GM18508 (cell line): ENCODE measurements at regions not wholly inside any gene's neighbourhood (a gene's known extent, or its start where the extent isn't known, plus 50 kb on each side); places are given as distances from the start of the nearest gene placed in this dataset.

Experiments used
- ATAC-seq: cut with Tn5 transposase; IDR thresholded peaks from one replicate; pipeline ENCODE4 v1.9.1; 2021; ENCODE audit warnings: moderate number of reproducible peaks; ENCODE audit not compliant: insufficient read depth, unreplicated experiment

- no peak for ATAC-seq
Measured at GRCh38 chr16:73549984-73550631, 502.2 kb upstream of the ZFHX3 start.

- no peak for ATAC-seq
Measured at GRCh38 chr16:73547552-73548403, 499.9 kb upstream of the ZFHX3 start.

GRCh38 chr16:73546341-73546845 lies 498.5 kb upstream of the ZFHX3 start:
- ATAC-seq: no peak

- no peak for ATAC-seq
Measured at GRCh38 chr16:73545755-73546154, 497.8 kb upstream of the ZFHX3 start.

- no peak for ATAC-seq
Measured at GRCh38 chr16:73545290-73545689, 497.4 kb upstream of the ZFHX3 start.

- ATAC-seq: no peak
Measured at GRCh38 chr16:73544826-73545225, 496.9 kb upstream of the ZFHX3 start.

GRCh38 chr16:73543970-73544599 lies 496.2 kb upstream of the ZFHX3 start:
- ATAC-seq: no peak

DNA sequence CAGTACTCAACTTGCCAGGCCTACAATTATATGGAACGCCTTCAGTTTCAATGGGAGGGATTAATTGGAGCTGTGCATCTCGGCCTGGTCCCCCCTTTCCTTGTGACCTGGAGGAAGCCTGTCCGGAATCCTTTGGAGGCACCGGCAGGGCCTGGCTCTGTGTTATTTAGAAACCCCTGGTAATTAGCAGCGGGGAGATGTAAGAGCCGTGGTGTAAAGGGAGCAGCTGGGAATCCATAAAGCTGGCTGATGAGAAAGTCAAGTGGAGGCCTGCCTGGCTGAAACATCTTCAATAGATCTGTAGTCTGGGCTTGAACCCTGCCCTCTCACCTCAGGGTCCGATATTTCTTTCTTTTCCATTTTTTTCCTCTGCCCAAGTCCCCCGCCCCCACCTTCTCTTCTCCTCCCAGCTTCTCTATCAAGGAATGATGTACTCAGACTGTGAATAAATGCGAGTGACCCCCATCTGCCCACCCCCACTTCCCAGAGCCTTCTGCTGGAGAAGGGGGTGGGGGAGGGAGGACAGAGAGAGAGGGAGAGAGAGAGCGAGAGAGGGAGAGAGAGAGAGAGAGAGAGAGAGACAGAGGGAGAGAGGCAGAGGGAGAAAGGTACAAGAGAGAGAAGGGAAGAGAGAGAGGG lies 495.5 kb upstream of the ZFHX3 start:
- ATAC-seq: no peak

- no peak for ATAC-seq
Measured at GRCh38 chr16:73542885-73543284, 495.0 kb upstream of the ZFHX3 start.

DNA sequence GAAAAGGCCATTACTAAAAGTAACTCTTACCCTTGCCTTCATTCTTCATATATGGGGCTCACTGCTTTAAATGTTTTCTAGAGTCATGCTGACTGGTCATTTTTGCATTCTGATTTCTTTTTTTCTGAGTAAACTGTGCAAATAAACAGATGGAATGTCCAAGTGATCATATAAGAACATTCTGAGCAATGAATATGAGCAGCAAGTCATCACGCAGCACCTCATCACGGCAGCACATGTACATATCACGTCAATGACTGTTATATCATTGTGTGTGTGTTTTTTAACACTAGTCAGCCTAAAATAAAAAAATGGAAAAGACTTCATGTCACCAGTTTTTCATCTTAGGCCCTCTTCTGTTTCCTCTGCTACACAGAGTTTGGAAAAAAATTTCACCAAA lies 490.0 kb upstream of the ZFHX3 start:
- ATAC-seq: no peak

DNA sequence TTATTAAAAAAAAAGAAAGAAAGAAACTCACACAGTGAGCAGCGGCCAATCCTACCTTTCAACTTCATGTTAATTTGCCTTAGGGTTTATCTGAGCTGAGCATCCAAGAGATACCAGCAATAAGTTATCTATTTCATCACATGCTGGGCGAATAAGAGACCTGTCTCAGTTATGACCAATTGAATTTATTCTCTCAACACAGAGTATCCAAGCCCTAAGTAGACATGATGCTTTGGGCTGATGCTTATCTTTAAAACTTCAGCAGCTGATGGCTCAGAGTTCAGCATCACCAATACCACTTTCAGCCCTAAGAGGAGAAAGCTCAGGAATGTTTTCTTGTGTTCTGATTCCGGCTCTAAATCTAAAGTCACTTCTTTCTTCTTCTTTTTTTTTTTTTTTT lies 489.0 kb upstream of the ZFHX3 start:
- ATAC-seq: no peak

GRCh38 chr16:73531021-73531420 lies 483.1 kb upstream of the ZFHX3 start:
- no peak for ATAC-seq

DNA sequence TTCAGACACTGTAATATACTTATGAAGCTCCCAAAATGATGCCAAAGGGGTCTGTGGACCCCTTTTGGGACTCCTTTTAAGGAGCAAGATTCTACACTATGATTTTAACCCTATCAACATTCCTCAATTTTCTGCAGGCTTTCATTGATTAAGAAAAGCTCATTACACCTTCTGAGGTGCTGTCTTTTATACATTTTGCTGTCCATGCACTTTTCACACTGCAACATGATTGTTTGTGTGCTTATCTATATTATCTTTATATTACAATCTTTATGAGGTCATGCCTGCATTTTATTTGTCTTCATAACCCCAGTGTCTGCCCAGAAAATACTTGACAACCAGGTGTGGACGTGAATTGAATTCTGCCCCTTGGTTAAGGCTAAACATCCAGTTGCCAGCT lies 482.6 kb upstream of the ZFHX3 start:
- no peak for ATAC-seq

DNA sequence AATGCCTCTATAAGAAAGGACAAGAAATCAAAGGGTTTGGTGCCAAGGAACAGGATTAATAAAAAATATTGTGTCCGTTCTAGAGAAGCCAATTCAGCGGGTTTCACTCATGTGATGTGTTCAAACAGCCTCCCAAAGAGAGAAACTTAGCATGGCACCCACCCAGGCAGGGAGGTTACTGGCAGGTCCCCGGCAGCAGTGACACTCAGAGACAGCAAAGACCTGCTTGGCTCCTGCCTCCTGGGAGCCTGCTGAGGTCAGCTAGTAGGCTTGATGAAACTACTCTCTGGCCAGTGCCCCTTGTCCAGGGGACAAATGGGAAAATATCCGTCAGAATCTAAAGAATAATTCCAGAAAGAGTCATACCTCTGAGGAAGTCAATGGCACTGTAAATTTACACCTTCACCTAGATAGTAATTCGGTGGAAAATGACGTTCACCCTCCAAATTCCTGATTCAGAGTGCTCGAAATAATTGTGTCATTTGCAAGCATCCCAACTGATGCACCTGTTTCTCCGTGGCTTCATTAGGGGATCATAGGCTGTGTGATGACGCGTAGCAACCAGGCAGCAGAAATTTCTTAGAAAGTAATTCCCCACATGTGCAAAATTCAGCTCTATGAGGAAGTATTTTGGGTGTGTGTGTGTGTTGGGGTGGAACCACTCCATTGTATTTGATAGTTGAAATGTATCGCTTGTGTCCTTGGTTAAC lies 481.5 kb upstream of the ZFHX3 start:
- no peak for ATAC-seq

GRCh38 chr16:73527187-73527586 lies 479.3 kb upstream of the ZFHX3 start:
- ATAC-seq: no peak

DNA sequence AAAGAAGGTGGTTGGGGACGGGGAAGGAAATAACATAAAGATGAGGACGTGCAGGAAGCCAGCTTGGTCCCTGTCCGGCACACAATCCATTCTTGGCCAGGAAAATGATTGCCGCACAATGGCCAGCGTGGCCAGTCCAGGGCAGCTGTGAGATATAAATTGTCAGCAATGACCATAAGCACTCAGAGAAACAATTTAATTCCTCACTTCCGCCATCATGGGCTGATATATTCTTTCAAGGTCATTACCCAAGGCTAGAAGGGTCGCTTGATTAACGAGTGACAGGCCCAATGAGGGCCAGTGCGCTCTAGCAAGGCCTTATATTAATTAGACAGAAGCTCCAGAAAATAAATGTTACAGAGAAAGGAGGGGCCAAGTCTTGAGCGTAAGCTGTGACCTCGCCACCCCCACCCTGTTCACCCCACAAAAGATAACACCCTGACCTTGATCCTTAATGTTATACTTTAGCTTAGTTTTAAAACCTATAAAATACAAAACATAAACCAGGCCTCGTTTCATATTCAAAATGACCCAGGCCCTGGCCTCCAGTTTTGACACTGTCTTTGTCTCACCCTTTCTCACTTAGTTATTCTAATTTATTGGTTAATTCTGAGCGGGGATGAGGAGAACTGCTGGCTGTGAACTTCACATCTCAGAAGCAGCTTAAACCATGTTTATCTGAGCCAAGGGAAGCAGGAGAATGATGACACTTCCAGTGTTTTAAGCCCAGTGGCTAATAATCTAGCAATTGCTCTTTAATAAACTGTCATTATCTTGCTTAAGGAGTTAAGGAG lies 478.3 kb upstream of the ZFHX3 start:
- no peak for ATAC-seq

- ATAC-seq: no peak
Measured at GRCh38 chr16:73523209-73523608, 475.3 kb upstream of the ZFHX3 start.

DNA sequence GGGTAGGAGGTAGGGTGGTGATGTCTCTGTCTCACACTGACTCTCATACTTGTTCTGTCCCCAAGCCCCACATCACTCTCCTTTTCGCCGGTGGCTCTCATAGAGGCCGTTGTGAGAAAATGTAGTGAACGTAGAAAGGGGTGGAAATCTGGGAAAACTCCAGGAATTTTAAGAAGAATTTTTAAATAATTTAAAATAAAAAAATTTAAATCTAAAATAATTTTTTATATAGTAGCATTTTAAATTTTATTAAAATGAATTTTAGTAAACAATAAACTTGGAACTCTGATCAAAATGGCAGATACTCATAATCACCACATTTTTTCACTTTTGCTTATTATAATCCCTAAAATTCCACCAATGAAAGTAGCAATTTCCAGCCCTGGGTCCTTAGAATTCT lies 473.6 kb upstream of the ZFHX3 start:
- ATAC-seq: no peak

- ATAC-seq: no peak
Measured at GRCh38 chr16:73515616-73516015, 467.7 kb upstream of the ZFHX3 start.
